Activated T-cell treated with anti-CD3 and anti-CD28 coated beads, Interleukin-2, amount 50 U/mL, for 4 hours (primary cell): ENCODE measurements at regions not wholly inside any gene's neighbourhood (a gene's known extent, or its start where the extent isn't known, plus 50 kb on each side); places are given as distances from the start of the nearest gene placed in this dataset.

Experiments used
- ATAC-seq, 2 donors: fragments of 200-7000 bp; cut with Tn5 transposase; one replicate each; pipeline ENCODE4 v1.10.0; 2021
- DNase-seq: peaks from one replicate; pipeline ENCODE4 v3.0.0-alpha.2; 2020
- H3K27me3 Mint-ChIP-seq: one replicate; pipeline ENCODE4 v1.8.0; 2021; ENCODE audit warnings: low read depth, mixed read lengths
- H3K36me3 Mint-ChIP-seq: one replicate; pipeline ENCODE4 v1.8.0; 2022; ENCODE audit warnings: mixed read lengths; ENCODE audit not compliant: insufficient read depth
- H3K4me1 Mint-ChIP-seq: one replicate; pipeline ENCODE4 v1.8.0; 2021; ENCODE audit warnings: low read depth, mixed read lengths
- H3K4me3 Mint-ChIP-seq: one replicate; pipeline ENCODE4 v1.8.0; 2021; ENCODE audit warnings: mild to moderate bottlenecking, moderate library complexity, mixed read lengths
- H3K9me3 Mint-ChIP-seq: one replicate; pipeline ENCODE4 v1.8.0; 2021; ENCODE audit warnings: mixed read lengths

DNA sequence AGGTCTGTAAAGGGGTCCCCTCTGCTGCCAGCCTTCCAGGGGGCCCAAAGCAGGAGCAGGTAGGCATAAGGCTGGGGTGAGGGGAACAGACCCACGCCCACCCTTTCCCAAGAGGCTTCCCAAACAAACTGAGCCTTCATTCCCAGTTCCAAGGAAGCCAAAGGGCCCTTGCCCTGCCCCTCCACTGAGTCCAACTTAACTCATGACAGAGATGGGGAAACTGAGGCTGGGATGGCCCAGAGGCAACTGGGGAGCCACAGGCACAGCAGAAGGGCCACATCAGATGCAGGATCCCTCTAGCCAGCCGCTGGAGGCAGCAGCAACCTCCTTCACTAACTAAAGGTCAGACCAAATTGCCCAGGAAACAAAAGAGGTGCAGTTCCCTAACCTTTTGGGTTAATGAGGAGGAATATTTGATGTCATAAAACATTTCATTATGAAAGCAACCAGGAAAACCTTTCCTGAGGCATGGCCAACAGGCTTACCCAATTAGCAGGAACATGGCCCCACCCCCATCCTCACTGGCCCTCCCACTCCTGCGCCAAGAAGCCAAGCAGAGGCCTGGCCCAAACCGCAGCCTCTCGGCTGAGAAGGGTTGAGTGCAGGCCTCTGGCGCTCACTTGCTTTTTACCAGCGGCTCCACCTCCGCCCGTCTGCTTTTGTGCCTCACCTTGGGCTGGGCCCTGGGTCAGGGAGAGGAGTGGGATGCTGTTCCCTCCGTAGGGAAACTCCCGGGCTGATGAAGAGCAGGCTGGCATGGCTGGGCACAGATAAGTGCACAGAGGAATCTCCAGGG lies 293.5 kb upstream of the RTL1 start:
- Mint-ChIP-seq H3K36me3 (no peaks in the 10 kb centered on the region), H3K4me1 (no peaks in the 10 kb centered on the region), H3K4me3 (no peak overlapping the region), H3K9me3 (no peaks in the 10 kb centered on the region), H3K27me3 (peaks cover 2% of the 10 kb centered on the region)
- ATAC-seq (no peak), DNase-seq (no peak)

DNA sequence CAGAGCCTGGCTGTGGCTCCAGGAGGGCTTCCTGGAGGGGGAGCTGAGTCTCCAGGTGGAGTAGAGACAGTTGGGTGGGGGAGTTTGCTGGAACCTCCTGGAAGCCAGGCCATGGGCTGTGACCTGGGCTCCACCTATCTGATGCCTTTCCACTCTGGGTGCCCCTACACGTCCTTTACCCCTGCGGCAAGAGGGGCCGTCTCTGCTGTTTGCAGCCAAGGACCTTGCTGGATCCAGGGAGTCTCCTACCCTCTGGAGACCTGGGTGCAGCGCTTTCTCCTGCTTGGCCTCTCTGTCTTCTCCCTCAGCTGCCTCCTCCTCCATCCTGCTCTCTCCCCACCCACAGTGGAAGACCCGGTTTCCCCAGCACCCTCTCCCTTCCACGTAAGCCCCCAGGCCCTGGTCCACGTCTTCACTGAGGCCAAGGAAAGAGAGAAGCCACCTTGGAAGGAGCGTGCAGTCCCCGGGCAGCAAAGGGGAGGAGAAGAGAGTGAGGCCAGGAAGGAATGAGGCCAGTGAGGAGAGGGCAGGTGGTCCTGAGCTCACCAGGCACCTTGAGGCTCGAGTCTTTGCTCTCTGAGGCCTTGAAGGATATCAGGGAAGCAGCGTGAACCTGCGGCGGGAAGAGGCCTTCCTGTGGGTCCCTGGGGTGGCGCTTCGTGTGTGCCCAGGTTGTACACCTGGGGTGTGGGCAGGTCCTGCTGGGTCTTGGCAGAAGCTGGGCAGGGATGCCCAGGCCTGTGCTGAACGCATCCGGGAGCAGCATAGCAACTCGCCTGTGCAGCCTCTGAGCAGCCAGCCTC lies 294.3 kb upstream of the RTL1 start:
- ATAC-seq (no peak), DNase-seq (no peak)
- H3K9me3 Mint-ChIP-seq: no peaks in the 10 kb centered on the region
- no peaks in the 10 kb centered on the region for H3K36me3 Mint-ChIP-seq
- H3K4me3 Mint-ChIP-seq: no peak overlapping the region
- H3K27me3 Mint-ChIP-seq: peaks cover 2% of the 10 kb centered on the region
- no peaks in the 10 kb centered on the region for H3K4me1 Mint-ChIP-seq

DNA sequence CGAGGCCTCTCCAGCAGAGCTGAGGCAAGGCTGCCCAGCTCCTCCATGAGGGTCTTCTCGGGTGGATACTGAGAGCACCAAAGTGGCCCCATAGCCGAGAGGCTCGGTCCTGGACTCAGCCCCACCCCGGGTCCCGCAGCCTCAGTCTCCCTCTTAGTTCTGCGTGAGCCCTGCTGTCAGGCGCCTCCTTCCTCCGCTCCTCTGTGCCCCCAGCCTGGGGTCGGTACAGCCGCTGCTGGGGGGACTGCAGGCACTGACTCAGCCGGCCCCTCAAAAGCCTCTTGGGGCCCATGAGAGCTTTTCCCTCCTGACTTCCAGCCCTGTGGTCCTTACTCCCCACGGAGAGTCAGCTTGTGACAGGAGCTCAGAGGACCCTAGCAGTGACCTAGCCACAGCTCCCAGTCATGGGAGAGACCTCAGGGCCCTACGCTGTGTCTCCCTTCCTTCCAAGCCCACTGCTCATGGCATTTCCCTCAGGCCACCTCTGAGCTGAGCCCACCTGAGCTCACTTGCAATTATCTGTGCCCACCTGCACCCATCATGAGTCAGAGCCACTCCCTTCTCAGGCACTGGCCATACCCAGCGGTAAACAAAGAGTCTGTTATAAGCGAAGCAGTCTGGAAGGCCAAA lies 295.0 kb upstream of the RTL1 start:
- no peak for DNase-seq

DNA sequence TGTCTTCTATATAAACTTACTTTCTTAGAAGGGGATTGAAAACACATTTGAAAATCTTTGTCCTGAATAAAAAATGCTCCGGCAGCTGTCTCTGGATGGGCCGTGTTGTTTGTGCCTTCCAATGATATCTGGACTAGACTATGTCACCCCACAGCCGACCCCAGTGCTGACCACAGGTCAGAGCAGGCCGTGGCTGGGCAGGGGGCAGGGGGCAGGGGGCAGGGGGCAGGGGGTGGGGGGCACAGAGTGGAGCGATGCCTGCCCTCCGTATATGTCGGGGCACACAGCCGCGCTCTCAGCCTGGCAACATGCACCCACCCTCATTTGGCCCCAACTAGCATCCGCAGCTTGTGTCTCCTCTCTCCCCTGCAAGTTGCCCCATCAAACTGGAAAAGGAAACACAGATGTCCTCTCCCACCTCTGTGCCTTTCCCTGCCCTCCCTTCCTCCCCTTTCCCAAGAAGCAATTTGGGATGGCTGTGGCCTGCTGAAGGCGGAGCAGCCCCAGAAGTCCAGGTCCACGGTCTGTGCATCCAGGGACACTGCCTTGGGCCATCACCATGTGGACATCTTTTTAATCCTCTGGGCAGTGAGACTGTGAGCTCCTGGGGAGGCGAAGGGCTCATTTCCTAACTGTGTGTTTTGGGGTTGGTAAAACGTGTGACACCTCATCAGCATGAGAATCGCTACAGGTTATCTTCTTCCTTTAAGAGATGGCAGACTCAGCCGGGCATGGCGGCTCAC lies 295.7 kb upstream of the RTL1 start:
- Mint-ChIP-seq H3K9me3 (peaks cover 9% of the 10 kb centered on the region), H3K36me3 (no peaks in the 10 kb centered on the region), H3K27me3 (no peaks in the 10 kb centered on the region), H3K4me1 (no peaks in the 10 kb centered on the region), H3K4me3 (no peak overlapping the region)
- DNase-seq: no peak
- ATAC-seq: no peak

More for the DNA sequence above, 295.0 kb upstream of the RTL1 start:
- H3K4me1 Mint-ChIP-seq: no peaks in the 10 kb centered on the region
- H3K9me3 Mint-ChIP-seq: peaks cover 4% of the 10 kb centered on the region
- no peak overlapping the region for H3K4me3 Mint-ChIP-seq
- peaks cover 2% of the 10 kb centered on the region for H3K27me3 Mint-ChIP-seq
- H3K36me3 Mint-ChIP-seq: no peaks in the 10 kb centered on the region
- ATAC-seq: no peak

DNA sequence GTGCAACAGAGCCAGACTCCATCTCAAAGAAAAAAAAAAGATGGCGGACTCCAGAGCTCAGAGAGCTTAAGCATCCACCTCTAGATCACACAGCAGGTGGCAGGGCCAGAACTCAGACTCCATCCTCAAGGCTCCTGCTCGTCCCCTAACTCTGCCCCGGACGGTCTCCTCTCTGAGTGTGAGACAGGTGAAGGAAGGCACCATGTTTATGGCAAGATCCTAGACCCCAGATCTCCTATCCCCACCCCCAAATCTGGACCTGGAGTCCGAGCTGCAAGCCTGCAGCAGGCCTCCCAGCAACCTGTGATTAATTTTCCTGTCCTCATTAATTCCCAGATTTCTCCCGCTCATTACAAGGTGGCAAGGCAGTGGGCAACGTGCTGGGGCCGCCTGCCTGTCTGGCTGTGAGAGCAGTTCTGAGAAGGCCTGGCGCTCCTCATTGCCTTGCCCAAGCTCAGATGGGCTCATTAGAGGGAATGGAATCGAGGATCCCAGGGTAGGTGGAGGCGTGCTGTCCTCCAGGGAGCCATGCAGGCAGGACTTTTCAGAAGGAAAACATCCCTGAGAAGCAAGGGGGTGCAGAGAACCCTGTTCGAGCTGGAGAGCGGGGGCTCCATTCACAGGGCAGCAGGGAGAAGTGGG lies 296.6 kb upstream of the RTL1 start:
- Mint-ChIP-seq H3K27me3 (no peaks in the 10 kb centered on the region), H3K36me3 (no peaks in the 10 kb centered on the region), H3K9me3 (peaks cover 9% of the 10 kb centered on the region), H3K4me3 (no peak overlapping the region), H3K4me1 (no peaks in the 10 kb centered on the region)
- DNase-seq: no peak
- ATAC-seq: no peak

DNA sequence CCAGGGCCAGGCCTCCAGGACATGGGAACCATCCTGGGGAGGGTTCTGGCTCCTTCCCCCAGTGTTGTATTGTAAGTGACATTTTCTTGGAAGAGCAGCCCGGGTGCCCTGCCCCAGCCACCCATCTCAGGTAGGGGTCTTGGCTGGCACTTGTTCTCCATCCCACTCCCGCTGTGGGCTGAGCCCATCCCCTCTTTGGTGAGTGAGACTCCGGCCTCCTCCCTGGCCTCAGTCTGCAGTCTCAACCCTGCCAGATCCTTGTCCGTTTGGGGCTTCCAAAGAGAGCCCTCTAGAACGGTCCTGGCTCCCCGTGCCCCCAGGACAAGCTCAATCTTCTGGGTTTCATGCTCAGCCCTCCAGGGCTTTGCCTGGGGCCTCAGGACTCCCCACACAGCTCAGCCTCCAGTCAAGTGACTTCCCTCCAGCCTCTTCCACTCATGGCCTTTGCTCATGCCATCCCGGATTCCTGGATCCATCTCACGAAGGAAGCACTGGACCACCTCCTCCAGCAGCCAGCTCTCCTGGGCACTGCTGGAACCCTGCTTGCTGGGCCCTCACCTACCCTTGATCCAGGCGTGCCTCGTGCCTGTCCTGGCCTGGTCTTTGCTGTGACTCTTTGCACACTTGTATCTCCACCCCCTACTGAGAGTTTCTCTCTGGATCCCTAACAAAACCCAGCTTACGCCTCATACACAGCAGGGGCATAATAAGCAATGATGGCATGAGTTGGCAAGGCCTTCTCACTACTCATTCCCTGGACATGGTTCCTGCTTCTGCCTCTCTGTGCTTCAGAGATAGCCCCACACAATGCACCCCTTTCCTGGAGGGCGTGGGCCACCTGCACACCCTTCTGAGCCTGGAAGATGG lies 297.4 kb upstream of the RTL1 start:
- no peak for ATAC-seq
- DNase-seq: no peak
- H3K9me3 Mint-ChIP-seq: peaks cover 16% of the 10 kb centered on the region
- H3K4me1 Mint-ChIP-seq: no peaks in the 10 kb centered on the region
- H3K36me3 Mint-ChIP-seq: no peaks in the 10 kb centered on the region
- H3K4me3 Mint-ChIP-seq: no peak overlapping the region
- no peaks in the 10 kb centered on the region for H3K27me3 Mint-ChIP-seq

DNA sequence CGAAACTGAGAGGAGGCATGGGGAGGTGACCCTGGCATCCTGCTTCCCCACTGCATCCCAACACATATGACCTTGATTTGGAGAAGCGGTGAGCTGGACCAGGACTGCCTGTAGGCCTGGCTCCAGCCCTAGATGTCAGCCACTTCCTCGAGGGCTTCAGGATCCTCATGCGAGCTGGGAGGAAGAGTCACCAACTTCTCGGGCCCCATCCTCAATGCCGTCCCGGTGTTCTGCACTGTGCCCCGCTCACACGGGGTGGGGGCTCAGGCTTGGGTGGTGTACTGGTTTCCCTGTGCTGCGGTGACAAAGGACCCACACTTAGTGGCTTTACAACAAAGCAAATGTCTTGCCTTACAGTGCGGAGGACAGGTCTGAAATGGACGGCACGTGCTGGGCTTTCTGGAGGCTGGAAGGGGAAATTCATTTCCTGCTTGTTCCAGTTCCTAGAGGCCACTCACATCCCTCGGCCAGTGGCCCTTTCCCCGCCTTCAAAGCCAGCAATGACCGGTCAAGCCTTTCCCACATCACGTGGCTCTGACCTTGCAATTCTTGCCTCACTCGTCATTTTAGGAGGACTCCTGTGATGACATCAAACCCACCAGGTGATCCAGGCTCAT lies 298.1 kb upstream of the RTL1 start:
- Mint-ChIP-seq H3K9me3 (peaks cover 23% of the 10 kb centered on the region), H3K36me3 (no peaks in the 10 kb centered on the region), H3K27me3 (no peaks in the 10 kb centered on the region), H3K4me3 (no peak overlapping the region), H3K4me1 (no peaks in the 10 kb centered on the region)
- ATAC-seq: no peak
- DNase-seq: no peak

DNA sequence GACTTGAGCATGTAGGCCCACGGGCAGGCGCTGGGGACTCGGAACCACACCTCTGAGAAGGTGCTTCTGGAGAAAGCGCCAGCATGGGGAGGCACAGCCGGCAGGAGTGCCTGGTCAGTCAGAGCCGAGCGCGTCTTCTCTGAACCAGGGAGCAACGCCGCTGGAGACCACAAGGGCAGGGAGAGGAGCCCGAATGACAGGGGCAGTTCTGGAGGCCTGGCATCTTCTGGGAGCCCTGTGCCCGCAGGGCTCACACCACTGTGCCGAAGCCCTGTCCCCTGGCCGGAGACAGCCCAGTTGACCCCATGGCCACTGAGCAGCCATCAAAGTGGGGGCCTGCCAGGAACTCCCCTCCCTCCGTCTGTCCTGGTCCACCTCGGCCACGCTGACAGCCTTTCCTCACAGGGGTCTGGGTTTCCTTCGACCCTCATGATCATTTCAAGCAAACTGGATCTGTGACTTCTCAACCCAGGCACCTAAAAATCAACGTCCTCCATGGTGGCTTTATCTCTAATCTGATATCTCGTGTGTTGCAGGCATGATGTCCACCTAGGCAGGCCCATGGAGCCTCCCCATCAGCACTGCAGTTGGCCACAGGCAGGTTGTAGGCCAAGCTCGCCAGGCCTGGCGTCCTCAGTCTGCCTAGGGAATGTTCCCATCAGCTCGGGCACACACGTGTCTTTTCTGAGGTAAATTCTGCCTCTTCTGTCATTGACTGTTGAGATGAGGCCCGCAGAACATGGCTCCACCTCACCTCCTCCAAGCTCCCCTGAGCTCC lies 299.3 kb upstream of the RTL1 start:
- H3K36me3 Mint-ChIP-seq: no peaks in the 10 kb centered on the region
- no peaks in the 10 kb centered on the region for H3K27me3 Mint-ChIP-seq
- no peak for ATAC-seq

DNA sequence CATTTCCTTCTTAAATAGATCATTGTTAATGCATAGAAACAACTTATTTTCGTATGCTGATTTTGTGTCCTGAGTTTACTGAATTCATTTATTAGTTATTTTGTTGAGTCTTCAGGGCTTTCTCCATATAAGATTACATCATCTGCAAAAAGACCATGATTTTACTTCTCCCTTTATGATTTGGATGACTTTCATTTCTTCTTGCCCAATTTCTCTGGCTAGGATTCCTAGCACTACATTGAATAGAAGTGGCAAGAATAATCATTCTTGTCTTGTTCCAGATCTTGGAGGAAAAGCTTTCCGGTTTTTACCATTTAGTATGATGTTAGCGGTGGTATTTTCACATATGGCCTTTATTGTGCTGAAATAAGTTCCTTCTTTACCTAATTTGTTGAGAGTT lies 303.0 kb upstream of the RTL1 start:
- Mint-ChIP-seq H3K4me3 (no peak overlapping the region), H3K9me3 (peaks cover 54% of the 10 kb centered on the region), H3K4me1 (no peaks in the 10 kb centered on the region), H3K27me3 (no peaks in the 10 kb centered on the region), H3K36me3 (no peaks in the 10 kb centered on the region)
- DNase-seq (no peak), ATAC-seq (no peak)

More for the DNA sequence above, 299.3 kb upstream of the RTL1 start:
- Mint-ChIP-seq H3K4me1 (no peaks in the 10 kb centered on the region), H3K9me3 (peaks cover 32% of the 10 kb centered on the region), H3K4me3 (no peak overlapping the region)
- DNase-seq: no peak

DNA sequence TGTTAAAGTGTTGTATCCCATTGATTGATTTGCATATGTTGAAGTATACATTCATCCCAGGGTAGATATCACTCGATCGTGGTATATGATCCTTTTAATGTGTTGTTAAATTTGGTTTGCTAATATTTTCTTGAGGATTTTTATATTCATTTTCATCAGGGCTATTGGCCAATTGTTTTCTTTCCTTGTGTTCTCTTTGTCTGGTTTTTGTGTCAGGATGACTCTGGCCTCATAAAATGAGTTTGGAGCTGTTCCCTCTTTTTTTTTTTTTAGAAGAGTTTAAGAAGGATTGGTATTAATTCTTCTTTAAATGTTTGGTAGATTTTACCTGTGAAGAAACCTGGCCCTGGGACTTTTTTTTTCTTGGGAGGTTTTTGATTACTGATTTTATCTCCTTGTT lies 303.5 kb upstream of the RTL1 start:
- DNase-seq (no peak), ATAC-seq (no peak)
- Mint-ChIP-seq H3K4me1 (no peaks in the 10 kb centered on the region), H3K4me3 (no peak overlapping the region), H3K9me3 (peaks cover 58% of the 10 kb centered on the region), H3K27me3 (no peaks in the 10 kb centered on the region), H3K36me3 (no peaks in the 10 kb centered on the region)

DNA sequence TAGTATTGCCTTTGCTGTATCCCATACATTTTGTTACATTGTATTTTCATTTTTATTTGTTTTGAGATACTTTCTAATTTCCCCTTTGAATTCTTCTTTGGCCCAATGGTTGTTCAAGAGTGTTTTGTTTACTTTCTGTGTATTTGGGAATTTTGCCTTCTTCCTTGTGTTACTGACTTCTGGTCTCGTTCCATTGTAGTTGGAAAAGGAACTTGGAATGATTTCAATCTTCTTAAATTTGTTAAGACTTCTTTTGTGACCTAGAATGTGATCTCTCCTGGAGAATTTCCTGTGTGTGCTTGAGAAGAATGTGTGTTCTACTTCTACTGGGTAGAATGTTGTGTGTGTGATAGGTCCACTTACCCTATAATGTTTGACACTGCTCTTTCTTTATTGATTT lies 304.4 kb upstream of the RTL1 start:
- ATAC-seq (no peak), DNase-seq (no peak)
- Mint-ChIP-seq H3K27me3 (no peaks in the 10 kb centered on the region), H3K36me3 (no peaks in the 10 kb centered on the region), H3K4me3 (no peak overlapping the region), H3K4me1 (no peaks in the 10 kb centered on the region), H3K9me3 (peaks cover 60% of the 10 kb centered on the region)

DNA sequence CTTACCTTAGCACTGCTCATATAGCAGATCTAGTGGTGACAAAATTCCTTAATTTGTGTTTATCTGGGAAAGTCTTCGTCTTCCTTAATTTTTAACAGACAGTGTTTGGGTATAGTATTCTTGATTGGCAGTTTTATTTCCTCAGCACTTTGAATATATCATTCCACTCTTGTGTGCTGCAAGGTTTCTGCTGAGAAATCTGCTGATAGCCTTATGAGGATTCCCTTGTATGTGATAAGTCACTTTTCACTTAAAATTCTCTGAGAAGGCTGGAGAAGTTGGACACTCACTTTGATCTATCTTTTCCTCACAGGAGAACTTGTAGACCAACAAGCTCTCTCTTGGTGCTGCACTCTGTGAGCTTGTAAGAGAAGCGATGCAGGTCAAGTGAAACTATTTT lies 306.1 kb upstream of the RTL1 start:
- no peak for ATAC-seq
- H3K27me3 Mint-ChIP-seq: no peaks in the 10 kb centered on the region
- DNase-seq: no peak
- peaks cover 55% of the 10 kb centered on the region for H3K9me3 Mint-ChIP-seq
- no peak overlapping the region for H3K4me3 Mint-ChIP-seq
- no peaks in the 10 kb centered on the region for H3K4me1 Mint-ChIP-seq
- H3K36me3 Mint-ChIP-seq: no peaks in the 10 kb centered on the region
